HEK293T (cell line): ENCODE measurements at regions not wholly inside any gene's neighbourhood (a gene's known extent, or its start where the extent isn't known, plus 50 kb on each side); places are given as distances from the start of the nearest gene placed in this dataset.

Experiments used
- CTCF ChIA-PET: fragments of 350-600 bp; formaldehyde crosslinking; extraction: SDS; loops from one replicate; lab custom pipeline; 2021; ENCODE audit warnings: antibody characterized with exemption, inconsistent platforms; lab: Yijun Ruan, JAX
- POLR2A ChIA-PET: fragments of 350-600 bp; formaldehyde crosslinking; extraction: SDS; loops from one replicate; lab custom pipeline; 2020; ENCODE audit warnings: antibody characterized with exemption, inconsistent platforms; lab: Yijun Ruan, JAX
- DNase-seq: peaks from one replicate; pipeline ENCODE4 v3.0.0; 2012; ENCODE audit warnings: mixed read lengths; ENCODE audit errors: extremely low spot score
- ARNT ChIP-seq: fragments of 450-650 bp; IDR thresholded peaks from 2 replicates; pipeline ENCODE4 v1.6.1; 2017; ENCODE audit warnings: mild to moderate bottlenecking
- BHLHE40 ChIP-seq: fragments of 450-650 bp; IDR thresholded peaks from 2 replicates; pipeline ENCODE4 v1.6.1; 2016; ENCODE audit warnings: mild to moderate bottlenecking, moderate library complexity, borderline replicate concordance
- CTBP1 ChIP-seq: fragments of 450-650 bp; IDR thresholded peaks from 2 replicates; pipeline ENCODE4 v1.6.1; 2016; ENCODE audit warnings: borderline replicate concordance
- ELF4 ChIP-seq: fragments of 450-650 bp; IDR thresholded peaks from 2 replicates; pipeline ENCODE4 v1.6.1; 2017; ENCODE audit warnings: antibody characterized with exemption
- FOXA1 ChIP-seq: fragments of 450-650 bp; IDR thresholded peaks from 2 replicates; pipeline ENCODE4 v1.6.1; 2016; ENCODE audit warnings: mild to moderate bottlenecking
- FOXK2 ChIP-seq: fragments of 450-650 bp; IDR thresholded peaks from 2 replicates; pipeline ENCODE4 v1.6.1; 2016; ENCODE audit warnings: mild to moderate bottlenecking
- FOXM1 ChIP-seq: fragments of 450-650 bp; IDR thresholded peaks from 2 replicates; pipeline ENCODE4 v1.6.1; 2017; ENCODE audit warnings: mild to moderate bottlenecking, borderline replicate concordance
- HDGF ChIP-seq: fragments of 450-650 bp; IDR thresholded peaks from 2 replicates; pipeline ENCODE4 v1.6.1; 2017; ENCODE audit warnings: antibody characterized with exemption, borderline replicate concordance
- L3MBTL2 ChIP-seq: fragments of 450-650 bp; conservative IDR thresholded peaks from 2 replicates; pipeline ENCODE4 v1.6.1; 2016; ENCODE audit warnings: mild to moderate bottlenecking
- LEF1 ChIP-seq: fragments of 450-650 bp; IDR thresholded peaks from 2 replicates; pipeline ENCODE4 v1.6.1; 2017; ENCODE audit warnings: mild to moderate bottlenecking, borderline replicate concordance
- NFRKB ChIP-seq: fragments of 450-650 bp; IDR thresholded peaks from 2 replicates; pipeline ENCODE4 v1.6.1; 2016; ENCODE audit warnings: mild to moderate bottlenecking, moderate library complexity
- PKNOX1 ChIP-seq: fragments of 450-650 bp; IDR thresholded peaks from 2 replicates; pipeline ENCODE4 v1.6.1; 2016
- SP1 ChIP-seq: fragments of 450-650 bp; IDR thresholded peaks from 2 replicates; pipeline ENCODE4 v1.6.1; 2017
- SUZ12 ChIP-seq: fragments of 450-650 bp; IDR thresholded peaks from 2 replicates; pipeline ENCODE4 v1.6.1; 2016; ENCODE audit warnings: mild to moderate bottlenecking
- TARDBP ChIP-seq: fragments of 450-650 bp; IDR thresholded peaks from 2 replicates; pipeline ENCODE4 v1.6.1; 2016
- ZNF384 ChIP-seq: fragments of 450-650 bp; IDR thresholded peaks from 2 replicates; pipeline ENCODE4 v1.6.1; 2016

GRCh38 chr10:28354511-28354910, 51.6 kb upstream of the MPP7 start:
- TF ChIP-seq L3MBTL2 (no peak), FOXM1 (no peak), TARDBP (no peak), PKNOX1 (no peak), FOXK2 (no peak), SUZ12 (no peak), HDGF (no peak), LEF1 (no peak), NFRKB (no peak), BHLHE40 (no peak), FOXA1 (no peak), ELF4 (no peak), ARNT (no peak), ZNF384 (no peak), CTBP1 (no peak), SP1 (no peak)
- POLR2A ChIA-PET: no interaction called here
- DNase-seq: no peak

GRCh38 chr10:28355376-28355775, 52.5 kb upstream of the MPP7 start:
- ChIA-PET POLR2A (no interaction called here), CTCF (interaction anchor here (1.6 kb wide), 1 partner anchor 15 kb away, joined by 4 read pairs; no protein-coding TSS in a partner anchor)
- DNase-seq: no peak
- no peak for TF ChIP-seq FOXA1

More at GRCh38 chr10:28354511-28354910, 51.6 kb upstream of the MPP7 start:
- CTCF ChIA-PET: interaction anchor here (0.5 to 1.6 kb wide), 3 partner anchors 14 to 77 kb away, joined by 3 to 4 read pairs (median 4); no protein-coding TSS in a partner anchor

GRCh38 chr10:28359334-28359733, 56.5 kb upstream of the MPP7 start:
- DNase-seq: no peak
- POLR2A ChIA-PET: no interaction called here
- CTCF ChIA-PET: no interaction called here
- TF ChIP-seq LEF1: no peak
- TF ChIP-seq TARDBP: no peak
- TF ChIP-seq NFRKB: no peak
- no peak for TF ChIP-seq L3MBTL2

- ChIA-PET POLR2A (no interaction called here), CTCF (no interaction called here)
- TF ChIP-seq ZNF384 (no peak), LEF1 (no peak), FOXK2 (no peak), FOXA1 (no peak), BHLHE40 (no peak), HDGF (no peak), TARDBP (no peak)
- no peak for DNase-seq
These were observed 57.3 kb upstream of the MPP7 start for GRCh38 chr10:28360175-28360574.

GRCh38 chr10:28363376-28363775, 60.5 kb upstream of the MPP7 start:
- DNase-seq: no peak
- TF ChIP-seq TARDBP (no peak), SP1 (no peak), ZNF384 (no peak)
- POLR2A ChIA-PET: no interaction called here
- CTCF ChIA-PET: no interaction called here

- POLR2A ChIA-PET: no interaction called here
- no peak for DNase-seq
- CTCF ChIA-PET: interaction anchor here (0.7 kb wide), 1 partner anchor 28 kb away, joined by 5 read pairs; no protein-coding TSS in a partner anchor
- TF ChIP-seq ZNF384: no peak
- TF ChIP-seq NFRKB: no peak
- TF ChIP-seq SP1: no peak
- no peak for TF ChIP-seq L3MBTL2
- no peak for TF ChIP-seq ARNT
- no peak for TF ChIP-seq BHLHE40
- no peak for TF ChIP-seq CTBP1
- TF ChIP-seq TARDBP: no peak
- TF ChIP-seq FOXK2: no peak
- TF ChIP-seq PKNOX1: no peak
- TF ChIP-seq SUZ12: no peak
- TF ChIP-seq ELF4: no peak
These were observed 63.0 kb upstream of the MPP7 start for GRCh38 chr10:28365840-28366239.

GRCh38 chr10:28366994-28367393, 64.1 kb upstream of the MPP7 start:
- ChIA-PET POLR2A (no interaction called here), CTCF (interaction anchor here (1.1 kb wide), 1 partner anchor 27 kb away, joined by 3 read pairs; no protein-coding TSS in a partner anchor)
- TF ChIP-seq SP1: no peak
- TF ChIP-seq L3MBTL2: no peak
- no peak for TF ChIP-seq FOXM1
- no peak for TF ChIP-seq ELF4
- TF ChIP-seq CTBP1: no peak
- TF ChIP-seq ZNF384: no peak
- no peak for TF ChIP-seq NFRKB
- no peak for TF ChIP-seq FOXK2
- no peak for TF ChIP-seq BHLHE40
- TF ChIP-seq TARDBP: no peak
- TF ChIP-seq FOXA1: no peak
- no peak for TF ChIP-seq SUZ12
- no peak for TF ChIP-seq HDGF
- no peak for TF ChIP-seq PKNOX1
- TF ChIP-seq ARNT: no peak
- DNase-seq: no peak
